ENCODE measurements at regions not wholly inside any gene's neighbourhood (a gene's known extent, or its start where the extent isn't known, plus 50 kb on each side); places are given as distances from the start of the nearest gene placed in this dataset.
"Not testable (repeated sequence)": the region's sequence is repeated elsewhere in the genome, so short reads cannot be mapped to it uniquely, and the experiment has no call there.

DNA sequence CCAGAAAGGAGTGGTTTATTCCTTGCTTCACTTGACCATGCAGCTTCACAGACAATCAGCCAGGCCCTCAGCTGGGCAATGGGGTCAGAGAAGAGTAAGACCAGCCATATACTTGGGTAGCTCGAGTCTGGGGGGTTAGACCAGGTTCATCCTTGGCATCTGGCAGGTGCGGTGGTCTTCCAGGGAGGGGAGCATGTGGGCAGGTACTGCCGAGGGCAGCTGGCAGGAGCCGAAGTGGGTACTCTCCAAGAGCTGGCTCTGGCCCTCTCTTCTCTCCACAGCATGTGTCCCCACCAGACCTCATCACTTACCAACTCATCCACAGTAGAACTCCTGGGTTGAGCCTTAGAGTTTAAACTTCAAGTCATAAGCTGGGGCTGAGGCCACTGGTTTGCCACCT, 156.8 kb downstream of the FOXD2 start:
- H3K4me3 ChIP-seq (replicated peaks; ENCODE audit: low read depth, low read length): no peak overlapping the region
- DNase-seq (ENCODE audit: low read depth): no peak
- TF ChIP-seq, protein P1, sequence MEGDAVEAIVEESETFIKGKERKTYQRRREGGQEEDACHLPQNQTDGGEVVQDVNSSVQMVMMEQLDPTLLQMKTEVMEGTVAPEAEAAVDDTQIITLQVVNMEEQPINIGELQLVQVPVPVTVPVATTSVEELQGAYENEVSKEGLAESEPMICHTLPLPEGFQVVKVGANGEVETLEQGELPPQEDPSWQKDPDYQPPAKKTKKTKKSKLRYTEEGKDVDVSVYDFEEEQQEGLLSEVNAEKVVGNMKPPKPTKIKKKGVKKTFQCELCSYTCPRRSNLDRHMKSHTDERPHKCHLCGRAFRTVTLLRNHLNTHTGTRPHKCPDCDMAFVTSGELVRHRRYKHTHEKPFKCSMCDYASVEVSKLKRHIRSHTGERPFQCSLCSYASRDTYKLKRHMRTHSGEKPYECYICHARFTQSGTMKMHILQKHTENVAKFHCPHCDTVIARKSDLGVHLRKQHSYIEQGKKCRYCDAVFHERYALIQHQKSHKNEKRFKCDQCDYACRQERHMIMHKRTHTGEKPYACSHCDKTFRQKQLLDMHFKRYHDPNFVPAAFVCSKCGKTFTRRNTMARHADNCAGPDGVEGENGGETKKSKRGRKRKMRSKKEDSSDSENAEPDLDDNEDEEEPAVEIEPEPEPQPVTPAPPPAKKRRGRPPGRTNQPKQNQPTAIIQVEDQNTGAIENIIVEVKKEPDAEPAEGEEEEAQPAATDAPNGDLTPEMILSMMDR (IDR thresholded peaks at IDR 0.05; ENCODE audit: low read length, missing control alignments): no peak

DNA sequence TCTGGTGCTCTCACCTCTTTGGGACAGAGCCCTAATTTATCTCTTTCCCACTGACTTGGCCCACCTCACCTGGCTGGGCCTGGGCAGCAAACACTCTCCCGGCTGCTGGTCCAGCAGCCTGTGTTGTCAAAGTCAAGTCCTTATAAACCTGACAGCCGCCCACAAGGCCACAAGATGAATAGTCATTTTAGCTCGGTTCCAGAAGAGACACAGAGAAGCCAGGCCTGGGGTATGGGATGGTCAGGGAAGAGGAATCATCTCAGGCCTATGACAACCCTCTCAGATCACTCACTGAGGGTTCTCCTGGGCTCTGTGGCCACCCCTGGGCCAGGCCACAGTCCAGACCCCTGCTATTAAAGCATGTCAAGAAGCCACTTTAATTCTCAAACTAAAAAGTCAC, 158.5 kb downstream of the FOXD2 start:
- TF ChIP-seq, protein P1 (IDR thresholded peaks at IDR 0.05; ENCODE audit: low read length, missing control alignments): no peak
- no peak for DNase-seq (ENCODE audit: low read depth)
- no peak overlapping the region for H3K4me3 ChIP-seq (replicated peaks; ENCODE audit: low read depth, low read length)

DNA sequence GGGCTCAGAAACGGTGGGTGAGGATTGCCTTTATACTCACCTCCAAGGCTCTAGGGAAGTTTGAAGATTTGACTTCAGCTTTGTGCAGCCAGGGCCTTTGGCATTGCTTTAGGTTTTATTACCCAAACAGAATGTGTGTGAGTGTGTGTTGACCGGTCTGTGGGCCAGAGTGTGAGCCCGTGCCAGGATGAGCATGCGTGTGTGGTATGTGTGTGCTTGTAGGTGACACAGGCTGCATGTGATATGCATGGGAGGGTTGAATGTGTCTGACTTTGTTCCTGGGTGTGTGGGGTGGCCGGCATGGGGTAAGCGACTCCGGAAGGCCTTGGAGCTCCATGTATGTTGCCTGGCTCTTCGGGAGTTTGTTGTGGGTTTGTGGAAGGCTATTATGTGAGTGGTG, 160.5 kb downstream of the FOXD2 start:
- DNase-seq (ENCODE audit: low read depth): no peak
- H3K4me3 ChIP-seq (replicated peaks; ENCODE audit: low read depth, low read length): no peak overlapping the region
- TF ChIP-seq, protein P1 (IDR thresholded peaks at IDR 0.05; ENCODE audit: low read length, missing control alignments): no peak

DNA sequence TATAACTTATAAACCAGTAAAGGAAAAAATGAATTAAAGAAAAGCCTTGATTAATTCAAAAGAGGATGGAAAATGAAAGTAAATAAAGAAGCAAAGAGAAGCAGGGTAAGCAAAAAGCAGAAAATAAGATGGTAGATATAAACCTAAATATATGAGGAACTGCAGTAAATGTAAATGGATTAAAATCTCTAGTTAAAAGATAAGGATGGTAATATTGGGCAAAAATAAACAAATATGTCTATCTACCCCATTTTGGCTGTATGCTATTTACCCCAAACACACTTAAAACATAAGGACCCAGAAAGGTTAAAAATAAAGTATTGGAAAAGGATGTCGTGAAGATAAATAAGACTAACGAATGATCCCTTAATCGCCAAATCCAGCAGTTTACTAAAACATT, 161.9 kb downstream of the FOXD2 start:
- H3K4me3 ChIP-seq (replicated peaks; ENCODE audit: low read depth, low read length): no peak overlapping the region
- DNase-seq (ENCODE audit: low read depth): no peak
- TF ChIP-seq, protein P1 (IDR thresholded peaks at IDR 0.05; ENCODE audit: low read length, missing control alignments): no peak

DNA sequence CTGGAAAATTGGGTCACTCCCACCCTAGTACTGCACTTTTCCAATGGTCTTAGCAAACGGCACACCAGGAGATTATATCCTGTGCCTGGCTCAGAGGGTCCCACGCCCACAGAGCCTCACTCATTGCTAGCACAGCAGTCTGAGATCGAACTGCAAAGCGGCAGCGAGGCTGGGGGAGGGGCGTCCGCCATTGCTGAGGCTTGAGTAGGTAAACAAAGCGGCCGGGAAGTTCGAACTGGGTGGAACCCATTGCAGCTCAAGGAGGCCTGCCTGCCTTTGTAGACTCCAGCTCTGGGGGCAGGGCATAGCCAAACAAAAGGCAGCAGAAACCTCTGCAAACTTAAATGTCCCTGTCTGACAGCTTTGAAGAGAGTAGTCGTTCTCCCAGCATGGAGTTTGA, 164.6 kb downstream of the FOXD2 start:
- not testable (repeated sequence) for H3K4me3 ChIP-seq (replicated peaks; ENCODE audit: low read depth, low read length); DNase-seq (ENCODE audit: low read depth)

DNA sequence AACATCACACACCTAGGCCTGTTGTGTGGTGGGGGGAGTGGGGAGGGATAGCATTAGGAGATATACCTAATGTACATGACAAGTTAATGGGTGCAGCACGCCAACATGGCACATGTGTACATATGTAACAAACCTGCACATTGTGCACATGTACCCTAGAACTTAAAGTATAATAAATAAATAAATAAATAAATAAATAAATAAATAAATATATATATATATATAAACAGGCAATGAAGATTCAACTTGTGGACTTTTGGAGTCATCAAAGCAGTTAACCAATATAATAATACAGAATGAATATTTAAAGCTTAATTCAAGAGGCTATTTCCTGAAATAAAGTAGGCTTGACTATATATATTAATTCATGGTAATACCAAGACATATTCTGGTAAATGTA, 167.0 kb downstream of the FOXD2 start:
- not testable (repeated sequence) for DNase-seq (ENCODE audit: low read depth)

DNA sequence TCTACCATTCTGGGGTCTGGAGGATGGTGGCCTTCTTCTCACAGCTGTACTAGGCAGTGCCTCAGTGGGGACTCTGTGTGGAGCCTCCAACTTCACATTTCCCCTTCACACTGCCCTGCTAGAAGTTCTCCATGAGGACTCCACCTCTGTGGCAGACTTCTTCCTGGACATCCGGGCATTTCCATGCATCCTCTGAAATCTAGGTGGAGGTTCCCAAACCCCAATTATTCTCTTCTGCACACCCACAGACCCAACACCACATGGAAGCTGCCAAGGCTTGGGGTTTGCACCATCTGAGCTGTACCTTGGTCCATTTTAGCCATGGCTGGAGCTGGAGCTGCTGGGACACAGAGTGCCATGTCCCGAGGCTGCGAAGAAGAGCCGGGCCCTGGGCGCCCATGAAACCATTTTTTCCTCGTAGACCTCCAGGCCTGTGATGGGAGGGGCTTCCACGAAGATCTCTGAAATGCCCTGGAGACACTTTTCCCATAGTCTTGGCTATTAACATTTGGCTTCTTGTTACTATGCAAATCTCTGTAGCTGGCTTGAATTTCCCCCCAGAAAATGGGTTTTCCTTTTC, 170.5 kb downstream of the FOXD2 start:
- H3K4me3 ChIP-seq (replicated peaks; ENCODE audit: low read depth, low read length): no peak overlapping the region
- TF ChIP-seq, protein P1 (IDR thresholded peaks at IDR 0.05; ENCODE audit: low read length, missing control alignments): no peak
- no peak for DNase-seq (ENCODE audit: low read depth)

More for the DNA sequence above, 167.0 kb downstream of the FOXD2 start:
- not testable (repeated sequence) for H3K4me3 ChIP-seq (replicated peaks; ENCODE audit: low read depth, low read length)

DNA sequence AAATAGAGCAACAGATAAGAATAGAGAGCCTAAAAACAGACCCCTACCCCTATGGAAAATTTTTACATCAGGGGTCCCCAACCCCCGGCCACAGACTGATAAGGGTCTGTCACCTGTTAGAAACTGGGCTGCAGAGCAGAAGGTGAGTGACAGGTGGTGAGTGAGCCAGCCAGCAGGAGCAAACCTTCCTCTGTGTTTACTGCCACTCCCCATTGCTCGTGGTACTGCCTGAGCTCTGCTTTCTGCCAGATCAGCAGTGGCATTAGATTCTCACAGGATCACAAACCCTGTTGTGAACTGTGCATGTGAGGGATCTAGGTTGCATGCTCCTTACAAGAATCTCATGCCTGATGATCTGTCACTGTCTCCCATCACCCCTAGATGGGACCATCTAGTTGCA, 174.1 kb downstream of the FOXD2 start:
- no peak for DNase-seq (ENCODE audit: low read depth)
- TF ChIP-seq, protein P1 (IDR thresholded peaks at IDR 0.05; ENCODE audit: low read length, missing control alignments): no peak
- no peak overlapping the region for H3K4me3 ChIP-seq (replicated peaks; ENCODE audit: low read depth, low read length)

All from fibroblast of pulmonary artery (primary cell).